ENCODE measurements at regions not wholly inside any gene's neighbourhood (a gene's known extent, or its start where the extent isn't known, plus 50 kb on each side); places are given as distances from the start of the nearest gene placed in this dataset.

DNA sequence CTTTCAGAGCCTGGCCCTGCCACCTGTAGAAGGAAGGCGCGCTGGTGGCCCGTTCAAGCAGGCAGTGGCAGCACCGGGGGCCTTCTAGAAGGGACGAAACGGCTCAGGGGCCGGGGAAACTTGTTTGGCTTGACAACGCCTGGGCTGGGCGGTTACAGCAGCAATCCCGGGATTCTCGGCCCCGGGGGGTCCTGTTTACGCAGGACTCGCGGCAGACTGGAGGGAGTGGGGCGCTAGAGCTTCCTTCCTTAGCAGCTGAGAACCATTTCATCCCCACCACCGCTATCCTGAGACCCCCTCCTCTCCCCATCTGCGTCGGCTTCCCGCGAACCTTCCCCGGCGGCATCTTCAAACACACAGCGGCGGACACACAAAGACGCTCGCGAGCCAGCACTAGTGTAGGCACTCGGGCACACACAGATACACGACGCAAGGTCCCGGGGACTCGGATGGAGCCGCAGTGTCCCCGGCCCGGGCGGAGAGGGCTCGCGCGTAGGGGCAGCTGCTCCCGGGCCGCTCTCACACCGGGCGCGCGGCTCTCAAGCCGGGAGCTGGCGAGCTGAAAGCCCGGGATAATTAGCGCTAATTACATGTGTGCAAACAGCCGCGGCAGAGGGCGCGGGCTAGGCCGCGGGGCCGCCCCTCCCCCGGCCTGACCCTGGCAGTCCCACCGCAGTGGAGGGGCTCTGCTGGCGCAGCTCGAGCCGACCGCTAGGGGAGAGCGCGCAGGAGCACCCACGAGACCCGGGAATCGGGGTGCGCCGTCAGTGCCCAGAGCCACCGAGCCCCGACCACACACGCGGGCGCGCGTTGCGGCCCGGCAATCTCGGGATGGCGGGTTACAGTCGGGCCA, 271.4 kb downstream of the FOXD2 start:
- Mint-ChIP-seq H3K4me1 (peaks cover 5% of the 10 kb centered on the region), H3K27me3 (peaks cover 65% of the 10 kb centered on the region), H3K36me3 (ENCODE audit: low read depth) (no peaks in the 10 kb centered on the region), H3K4me3 (no peak overlapping the region), H3K27ac (no peak overlapping the region), H3K9me3 (ENCODE audit: low read depth) (no peaks in the 10 kb centered on the region)
- DNase-seq (peak; percentile 32), ATAC-seq (no peak)
- intact Hi-C loops (cut with DNase I, micrococcal nuclease): no loop called here
- CTCF ChIA-PET: interaction anchor here (0.6 to 3.6 kb wide), 9 partner anchors 17 to 927 kb away, joined by 3 to 28 read pairs (median 5); partner anchors contain the start of gene FOXD2
- POLR2A ChIA-PET: no interaction called here

DNA sequence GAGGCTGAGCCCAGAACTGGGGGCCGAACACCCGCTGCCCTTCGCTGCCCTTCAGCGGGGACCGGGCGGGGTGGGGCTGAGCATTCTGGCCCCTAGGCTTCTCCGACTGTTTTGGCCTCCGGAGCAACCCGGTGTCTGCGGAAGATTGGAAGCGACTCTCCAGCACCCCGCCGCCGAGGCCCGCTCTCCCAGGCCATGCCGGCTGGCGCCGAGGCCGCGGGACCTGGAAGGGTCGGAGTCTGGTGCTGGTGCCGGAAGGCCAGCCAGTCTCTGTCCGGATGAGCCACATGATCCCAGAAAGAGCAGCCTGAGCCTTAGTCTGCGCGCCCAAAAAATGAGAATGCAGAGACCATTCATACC, 272.0 kb downstream of the FOXD2 start:
- Mint-ChIP-seq H3K27ac (no peak overlapping the region), H3K4me1 (peaks cover 5% of the 10 kb centered on the region), H3K27me3 (peaks cover 64% of the 10 kb centered on the region), H3K4me3 (no peak overlapping the region), H3K36me3 (ENCODE audit: low read depth) (no peaks in the 10 kb centered on the region), H3K9me3 (ENCODE audit: low read depth) (no peaks in the 10 kb centered on the region)
- intact Hi-C loops (cut with DNase I, micrococcal nuclease): loop anchor here (1.0 to 2.0 kb wide), 7 partner anchors 181 to 531 kb away; no protein-coding TSS in a partner anchor
- ChIA-PET CTCF (interaction anchor here (0.6 to 3.6 kb wide), 18 partner anchors 9 to 531 kb away, joined by 3 to 28 read pairs (median 4); partner anchors contain the start of gene FOXD2), POLR2A (no interaction called here)
- ATAC-seq: no peak
- peak; percentile 10 for DNase-seq

DNA sequence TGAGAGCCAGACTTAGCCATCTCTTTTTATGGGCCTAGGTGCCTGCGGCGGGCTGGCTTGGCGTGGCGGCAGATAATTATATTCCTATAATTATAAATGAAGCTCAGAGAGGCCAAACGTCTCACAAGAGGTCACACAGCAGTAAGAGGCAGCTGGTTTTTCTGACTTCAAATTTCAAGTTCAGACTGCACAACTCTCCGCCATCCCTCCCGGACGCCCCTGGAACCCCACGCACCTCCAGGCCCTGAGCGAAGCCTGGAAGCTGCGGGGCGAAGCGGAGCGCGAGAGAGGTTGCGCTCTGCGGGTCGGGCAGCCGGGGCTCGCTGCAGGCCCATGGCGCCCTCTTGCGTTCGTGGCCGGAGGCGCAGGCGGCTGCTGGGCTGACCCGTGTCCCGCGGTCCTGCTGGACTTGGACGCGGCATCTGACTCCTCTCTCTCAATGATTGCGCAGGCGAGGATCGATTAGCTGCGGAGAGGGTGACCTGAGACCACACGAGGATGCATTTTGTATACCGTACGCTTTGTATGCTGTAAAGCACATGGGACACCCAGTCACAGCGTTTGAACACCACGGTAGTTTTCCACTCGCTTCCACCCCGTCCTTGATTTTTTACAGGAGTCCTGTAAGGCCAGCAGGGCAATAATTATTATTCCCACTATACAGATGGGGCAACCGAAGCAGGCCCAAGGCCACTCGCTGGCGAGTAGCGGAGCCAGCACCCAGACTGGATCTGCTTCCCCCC, 272.7 kb downstream of the FOXD2 start:
- ChIA-PET CTCF (interaction anchor here (0.6 to 3.6 kb wide), 24 partner anchors 8 to 532 kb away, joined by 3 to 28 read pairs (median 4); partner anchors contain the start of gene FOXD2), POLR2A (no interaction called here)
- ATAC-seq (peak; percentile 83), DNase-seq (peak; percentile 84)
- Mint-ChIP-seq H3K4me1 (peaks cover 5% of the 10 kb centered on the region), H3K4me3 (no peak overlapping the region), H3K27me3 (peaks cover 64% of the 10 kb centered on the region), H3K36me3 (ENCODE audit: low read depth) (no peaks in the 10 kb centered on the region), H3K27ac (no peak overlapping the region), H3K9me3 (ENCODE audit: low read depth) (no peaks in the 10 kb centered on the region)
- intact Hi-C loops (cut with DNase I, micrococcal nuclease): loop anchor here (1.0 to 2.0 kb wide), 7 partner anchors 182 to 531 kb away; no protein-coding TSS in a partner anchor

Data from activated CD4-positive, alpha-beta T cell treated with anti-CD3 and anti-CD28 coated beads for 36 hours (primary cell).